ENCODE measurements at regions not wholly inside any gene's neighbourhood (a gene's known extent, or its start where the extent isn't known, plus 50 kb on each side); places are given as distances from the start of the nearest gene placed in this dataset.

DNA sequence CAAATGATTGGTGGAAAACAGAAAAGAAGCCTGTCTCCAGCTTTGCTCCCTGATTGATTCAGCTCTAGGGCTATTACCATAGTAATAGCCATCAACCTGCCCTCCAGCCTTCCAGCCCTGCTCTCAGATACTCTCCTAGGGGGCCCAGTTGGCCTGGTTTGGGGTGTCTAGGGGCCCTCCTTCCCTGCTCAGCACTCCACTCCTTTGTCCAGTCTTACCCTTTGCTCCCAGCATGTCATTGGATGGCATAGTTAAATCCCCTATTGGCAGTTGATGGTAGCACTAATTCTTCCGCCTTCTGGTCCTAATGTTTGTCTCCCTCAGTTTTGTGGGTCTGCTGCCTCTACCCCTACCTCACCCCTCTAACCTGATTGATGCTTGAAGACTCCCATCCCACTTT is 175.4 kb upstream of the PELI2 start:
- Histone ChIP-seq H3K27ac (no peak overlapping the region), H3K27me3 (no peaks in the 10 kb centered on the region), H3K36me3 (no peaks in the 10 kb centered on the region), H3K4me3 (no peak overlapping the region), H3K9me3 (no peaks in the 10 kb centered on the region), H3K4me1 (peaks cover 0 to 4% of the 10 kb centered on the region in 2 donors)
- intact Hi-C loops (cut with DNase I) = no loop called here
- TF ChIP-seq, protein P1, sequence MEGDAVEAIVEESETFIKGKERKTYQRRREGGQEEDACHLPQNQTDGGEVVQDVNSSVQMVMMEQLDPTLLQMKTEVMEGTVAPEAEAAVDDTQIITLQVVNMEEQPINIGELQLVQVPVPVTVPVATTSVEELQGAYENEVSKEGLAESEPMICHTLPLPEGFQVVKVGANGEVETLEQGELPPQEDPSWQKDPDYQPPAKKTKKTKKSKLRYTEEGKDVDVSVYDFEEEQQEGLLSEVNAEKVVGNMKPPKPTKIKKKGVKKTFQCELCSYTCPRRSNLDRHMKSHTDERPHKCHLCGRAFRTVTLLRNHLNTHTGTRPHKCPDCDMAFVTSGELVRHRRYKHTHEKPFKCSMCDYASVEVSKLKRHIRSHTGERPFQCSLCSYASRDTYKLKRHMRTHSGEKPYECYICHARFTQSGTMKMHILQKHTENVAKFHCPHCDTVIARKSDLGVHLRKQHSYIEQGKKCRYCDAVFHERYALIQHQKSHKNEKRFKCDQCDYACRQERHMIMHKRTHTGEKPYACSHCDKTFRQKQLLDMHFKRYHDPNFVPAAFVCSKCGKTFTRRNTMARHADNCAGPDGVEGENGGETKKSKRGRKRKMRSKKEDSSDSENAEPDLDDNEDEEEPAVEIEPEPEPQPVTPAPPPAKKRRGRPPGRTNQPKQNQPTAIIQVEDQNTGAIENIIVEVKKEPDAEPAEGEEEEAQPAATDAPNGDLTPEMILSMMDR (IDR thresholded peaks at IDR 0.05) = no peak
- no peak for DNase-seq (ENCODE audit: low spot score in 2 of 2)

DNA sequence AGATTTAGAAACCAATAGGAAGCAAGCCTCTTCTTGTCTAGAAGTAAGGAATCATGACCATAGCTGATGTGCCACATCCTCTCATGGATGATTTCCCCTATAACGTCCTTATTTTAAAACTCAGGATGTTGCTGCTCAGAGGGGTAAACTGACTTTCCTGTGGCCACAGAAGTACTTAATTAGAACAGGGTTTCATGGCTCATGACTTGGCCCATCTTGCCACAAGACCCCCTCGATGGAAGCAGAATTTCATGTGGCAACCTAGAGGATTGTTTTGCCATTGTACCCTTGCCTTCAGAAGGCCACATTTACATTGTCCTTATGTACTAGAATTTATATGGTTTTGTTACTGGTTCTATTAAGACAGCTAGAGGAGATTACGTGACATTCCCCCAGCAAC is 173.5 kb upstream of the PELI2 start:
- intact Hi-C loops (cut with DNase I) = no loop called here
- Histone ChIP-seq H3K36me3 (no peaks in the 10 kb centered on the region), H3K4me1 (no peaks in the 10 kb centered on the region), H3K27me3 (no peaks in the 10 kb centered on the region), H3K4me3 (no peak overlapping the region), H3K9me3 (no peaks in the 10 kb centered on the region), H3K27ac (no peak overlapping the region)
- TF ChIP-seq, protein P1 (IDR thresholded peaks at IDR 0.05) = no peak
- no peak for DNase-seq (ENCODE audit: low spot score in 2 of 2)

DNA sequence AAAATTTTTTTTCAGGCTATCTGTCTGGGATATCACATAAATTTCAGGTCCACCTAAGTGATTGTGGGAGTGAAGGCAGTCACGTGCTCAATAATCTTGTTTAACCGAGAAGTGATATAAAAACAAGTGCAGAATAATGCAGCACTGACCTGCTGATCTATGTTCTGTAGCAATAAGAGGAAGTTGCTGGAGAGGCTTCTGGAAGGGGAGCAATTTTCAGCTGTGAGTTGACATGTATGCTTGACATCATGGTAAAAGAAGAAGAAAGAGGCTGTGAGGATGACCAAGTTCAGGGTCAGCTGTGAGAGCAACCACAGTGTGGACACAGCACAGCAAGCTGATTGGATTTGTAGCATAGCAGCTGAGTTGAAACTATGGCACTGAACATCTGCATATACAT is 172.0 kb upstream of the PELI2 start:
- Histone ChIP-seq H3K36me3 (no peaks in the 10 kb centered on the region), H3K27me3 (no peaks in the 10 kb centered on the region), H3K9me3 (no peaks in the 10 kb centered on the region), H3K4me1 (no peaks in the 10 kb centered on the region), H3K4me3 (no peak overlapping the region), H3K27ac (no peak overlapping the region)
- TF ChIP-seq, protein P1 (IDR thresholded peaks at IDR 0.05) = no peak
- DNase-seq (ENCODE audit: low spot score in 2 of 2) = no peak
- intact Hi-C loops (cut with DNase I) = no loop called here

DNA sequence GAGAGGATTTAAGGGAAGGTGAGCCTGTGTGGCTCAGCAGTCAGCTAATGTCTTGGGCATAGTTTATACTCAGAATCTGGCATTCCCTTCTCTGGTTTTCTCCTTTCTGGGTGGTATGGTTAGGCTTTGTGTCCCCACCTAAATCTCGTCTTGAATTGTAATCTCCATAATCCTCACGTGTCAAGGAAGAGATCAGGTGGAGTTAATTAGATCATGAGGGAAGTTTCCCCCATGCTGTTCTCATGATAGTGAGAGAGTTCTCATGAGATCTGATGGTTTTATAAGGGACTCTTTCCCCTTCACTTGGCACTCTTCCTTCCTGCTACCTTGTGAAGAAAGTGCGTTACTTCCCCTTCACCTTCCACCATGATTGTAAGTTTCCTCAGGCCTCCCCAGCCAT is 169.8 kb upstream of the PELI2 start:
- no peaks in the 10 kb centered on the region for H3K36me3 ChIP-seq
- TF ChIP-seq, protein P1 (IDR thresholded peaks at IDR 0.05) = no peak
- H3K9me3 ChIP-seq = no peaks in the 10 kb centered on the region
- H3K27me3 ChIP-seq = no peaks in the 10 kb centered on the region
- DNase-seq (ENCODE audit: low spot score in 2 of 2) = no peak
- H3K4me3 ChIP-seq = no peak overlapping the region
- intact Hi-C loops (cut with DNase I) = no loop called here
- H3K4me1 ChIP-seq = no peaks in the 10 kb centered on the region
- no peak overlapping the region for H3K27ac ChIP-seq

DNA sequence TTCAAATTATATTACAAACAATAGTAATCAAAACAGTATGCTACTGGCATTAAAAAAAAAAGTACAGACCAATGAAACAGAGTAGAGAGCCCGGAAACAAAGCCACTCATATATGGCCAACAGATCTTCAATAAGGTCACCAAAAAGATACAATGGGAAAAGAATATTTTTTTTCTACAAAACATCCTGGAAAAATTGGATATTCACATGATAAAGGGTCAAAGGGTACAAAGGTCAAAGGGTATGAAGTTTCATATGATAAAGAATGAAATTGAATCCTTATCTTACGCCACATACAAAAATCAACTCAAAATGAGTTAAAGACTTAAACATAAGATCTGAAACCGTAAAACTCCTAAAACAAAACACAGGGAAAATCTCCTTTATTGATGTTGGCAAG is 168.5 kb upstream of the PELI2 start:
- Histone ChIP-seq H3K4me1 (no peaks in the 10 kb centered on the region), H3K4me3 (no peak overlapping the region), H3K9me3 (no peaks in the 10 kb centered on the region), H3K27ac (no peak overlapping the region), H3K27me3 (no peaks in the 10 kb centered on the region), H3K36me3 (no peaks in the 10 kb centered on the region)
- no peak for DNase-seq (ENCODE audit: low spot score in 2 of 2)
- intact Hi-C loops (cut with DNase I) = no loop called here
- TF ChIP-seq, protein P1 (IDR thresholded peaks at IDR 0.05) = no peak

DNA sequence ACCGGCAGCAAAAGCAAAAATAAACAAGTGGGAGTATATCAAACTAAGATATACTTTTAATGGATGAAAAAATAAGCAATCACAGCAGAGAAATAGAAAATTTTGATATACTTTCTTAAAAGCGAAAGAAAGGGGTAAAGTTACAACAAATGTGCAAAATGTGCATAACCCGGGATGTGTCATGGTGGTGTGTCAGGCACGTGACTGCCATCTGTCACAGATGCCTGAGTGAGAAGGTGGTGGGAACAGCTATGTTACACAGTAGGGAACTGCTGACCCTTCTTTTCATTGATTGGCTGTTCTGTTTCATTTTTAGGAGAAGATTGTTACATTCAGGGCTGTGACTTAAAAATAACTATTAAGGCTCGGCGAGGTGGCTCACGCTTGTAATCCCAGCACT is 168.1 kb upstream of the PELI2 start:
- Histone ChIP-seq H3K4me1 (no peaks in the 10 kb centered on the region), H3K36me3 (no peaks in the 10 kb centered on the region), H3K9me3 (no peaks in the 10 kb centered on the region), H3K4me3 (no peak overlapping the region), H3K27ac (no peak overlapping the region), H3K27me3 (no peaks in the 10 kb centered on the region)
- intact Hi-C loops (cut with DNase I) = no loop called here
- TF ChIP-seq, protein P1 (IDR thresholded peaks at IDR 0.05) = no peak
- DNase-seq (ENCODE audit: low spot score in 2 of 2) = no peak

All from ascending aorta (tissue), 2 donors.